ENCODE measurements at regions not wholly inside any gene's neighbourhood (a gene's known extent, or its start where the extent isn't known, plus 50 kb on each side); places are given as distances from the start of the nearest gene placed in this dataset.

DNA sequence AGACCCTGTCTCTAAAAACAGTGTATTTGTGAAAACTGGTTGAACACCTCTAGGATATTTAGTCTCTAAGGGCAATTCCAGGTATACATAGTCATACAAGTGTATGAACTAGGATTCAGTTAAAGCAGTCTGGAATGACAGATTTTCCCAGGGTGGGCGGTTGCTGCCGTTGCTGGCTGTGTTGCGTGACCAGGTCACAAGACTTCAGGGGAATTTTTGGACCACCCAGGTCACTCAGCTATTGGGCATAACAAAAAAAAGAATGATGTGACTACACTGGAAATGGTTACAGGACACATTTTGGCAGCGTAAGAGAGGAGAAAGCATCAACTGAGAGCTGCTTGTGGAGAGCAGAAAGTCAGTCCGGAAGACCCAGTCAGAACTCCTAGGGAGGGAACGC, 58.0 kb upstream of the ZBTB7C start:
- 85 to 91% (median 85%) methylated on average over 6 of the region's 6 CpGs for WGBS, 3 donors
- Histone ChIP-seq H3K27ac (no peak overlapping the region), H3K4me1 (ENCODE audit: insufficient read depth) (peaks cover 2% of the 10 kb centered on the region), H3K9me3 (no peaks in the 10 kb centered on the region), H3K27me3 (no peaks in the 10 kb centered on the region), H3K4me3 (no peak overlapping the region), H3K36me3 (no peaks in the 10 kb centered on the region)
- TF ChIP-seq POLR2A (IDR thresholded peaks at IDR 0.05) = no peak
- no peak for TF ChIP-seq EP300 (IDR thresholded peaks at IDR 0.05)
- TF ChIP-seq, protein P1, sequence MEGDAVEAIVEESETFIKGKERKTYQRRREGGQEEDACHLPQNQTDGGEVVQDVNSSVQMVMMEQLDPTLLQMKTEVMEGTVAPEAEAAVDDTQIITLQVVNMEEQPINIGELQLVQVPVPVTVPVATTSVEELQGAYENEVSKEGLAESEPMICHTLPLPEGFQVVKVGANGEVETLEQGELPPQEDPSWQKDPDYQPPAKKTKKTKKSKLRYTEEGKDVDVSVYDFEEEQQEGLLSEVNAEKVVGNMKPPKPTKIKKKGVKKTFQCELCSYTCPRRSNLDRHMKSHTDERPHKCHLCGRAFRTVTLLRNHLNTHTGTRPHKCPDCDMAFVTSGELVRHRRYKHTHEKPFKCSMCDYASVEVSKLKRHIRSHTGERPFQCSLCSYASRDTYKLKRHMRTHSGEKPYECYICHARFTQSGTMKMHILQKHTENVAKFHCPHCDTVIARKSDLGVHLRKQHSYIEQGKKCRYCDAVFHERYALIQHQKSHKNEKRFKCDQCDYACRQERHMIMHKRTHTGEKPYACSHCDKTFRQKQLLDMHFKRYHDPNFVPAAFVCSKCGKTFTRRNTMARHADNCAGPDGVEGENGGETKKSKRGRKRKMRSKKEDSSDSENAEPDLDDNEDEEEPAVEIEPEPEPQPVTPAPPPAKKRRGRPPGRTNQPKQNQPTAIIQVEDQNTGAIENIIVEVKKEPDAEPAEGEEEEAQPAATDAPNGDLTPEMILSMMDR (IDR thresholded peaks at IDR 0.05) = no peak
- intact Hi-C loops (cut with DNase I) = no loop called here
- no peak for DNase-seq

- no peaks in the 10 kb centered on the region for H3K36me3 ChIP-seq
- 85 to 95% (median 92%) methylated on average over 1 of the region's 1 CpG for WGBS, 3 donors
- H3K4me3 ChIP-seq = no peak overlapping the region
- TF ChIP-seq EP300 (IDR thresholded peaks at IDR 0.05) (no peak), POLR2A (IDR thresholded peaks at IDR 0.05) (no peak)
- TF ChIP-seq, protein P1 (IDR thresholded peaks at IDR 0.05) = no peak
- H3K4me1 ChIP-seq (ENCODE audit: insufficient read depth) = no peaks in the 10 kb centered on the region
- no peaks in the 10 kb centered on the region for H3K9me3 ChIP-seq
- H3K27me3 ChIP-seq = no peaks in the 10 kb centered on the region
- H3K27ac ChIP-seq = no peak overlapping the region
- intact Hi-C loops (cut with DNase I) = no loop called here
- DNase-seq = no peak
Observed at GRCh38 chr18:48462510-48462909, 53.3 kb upstream of the ZBTB7C start.

- Histone ChIP-seq H3K9me3 (no peaks in the 10 kb centered on the region), H3K27ac (no peak overlapping the region), H3K27me3 (no peaks in the 10 kb centered on the region), H3K4me3 (no peak overlapping the region), H3K36me3 (no peaks in the 10 kb centered on the region), H3K4me1 (ENCODE audit: insufficient read depth) (no peaks in the 10 kb centered on the region)
- TF ChIP-seq, protein P1 (IDR thresholded peaks at IDR 0.05) = no peak
- TF ChIP-seq EP300 (IDR thresholded peaks at IDR 0.05) (no peak), POLR2A (IDR thresholded peaks at IDR 0.05) (no peak)
- intact Hi-C loops (cut with DNase I) = no loop called here
- WGBS, 3 donors = 73 to 82% (median 79%) methylated on average over 3 of the region's 3 CpGs
- no peak for DNase-seq
Observed at GRCh38 chr18:48460929-48461583, 51.9 kb upstream of the ZBTB7C start.

- Histone ChIP-seq H3K27ac (no peak overlapping the region), H3K9me3 (no peaks in the 10 kb centered on the region), H3K36me3 (no peaks in the 10 kb centered on the region), H3K27me3 (no peaks in the 10 kb centered on the region), H3K4me3 (no peak overlapping the region), H3K4me1 (ENCODE audit: insufficient read depth) (peaks cover 3% of the 10 kb centered on the region)
- DNase-seq = no peak
- intact Hi-C loops (cut with DNase I) = no loop called here
- 96 to 98% (median 96%) methylated on average over 1 of the region's 1 CpG for WGBS, 3 donors
- TF ChIP-seq, protein P1 (IDR thresholded peaks at IDR 0.05) = no peak
- TF ChIP-seq POLR2A (IDR thresholded peaks at IDR 0.05) (no peak), EP300 (IDR thresholded peaks at IDR 0.05) (no peak)
Observed at GRCh38 chr18:48459465-48459864, 50.3 kb upstream of the ZBTB7C start.

All from ovary (tissue), 7 donors.